GM19324 (cell line): ENCODE measurements at regions not wholly inside any gene's neighbourhood (a gene's known extent, or its start where the extent isn't known, plus 50 kb on each side); places are given as distances from the start of the nearest gene placed in this dataset.

ENCODE experiments used
- ATAC-seq: cut with Tn5 transposase; IDR thresholded peaks from one replicate; pipeline ENCODE4 v1.9.1; 2021; ENCODE audit warnings: mild to moderate bottlenecking, moderate library complexity; ENCODE audit not compliant: unreplicated experiment, low FRiP score

GRCh38 chr13:34035676-34036325 is 217.9 kb downstream of the RFC3 start:
- ATAC-seq, result no peak

- no peak for ATAC-seq
Measured at GRCh38 chr13:34037636-34038540, 219.9 kb downstream of the RFC3 start.

GRCh38 chr13:34038541-34039068 is 220.7 kb downstream of the RFC3 start:
- no peak for ATAC-seq

- ATAC-seq, result no peak
Measured at GRCh38 chr13:34039678-34040077, 221.7 kb downstream of the RFC3 start.

GRCh38 chr13:34040863-34041262 is 222.9 kb downstream of the RFC3 start:
- ATAC-seq, result no peak

- ATAC-seq, result no peak
Measured at GRCh38 chr13:34044041-34044440, 226.1 kb downstream of the RFC3 start.

GRCh38 chr13:34044660-34045080 is 226.7 kb downstream of the RFC3 start:
- no peak for ATAC-seq

- ATAC-seq, result no peak
Measured at GRCh38 chr13:34046457-34046856, 228.5 kb downstream of the RFC3 start.

- no peak for ATAC-seq
Measured at GRCh38 chr13:34048652-34049051, 230.7 kb downstream of the RFC3 start.

GRCh38 chr13:34056733-34057258 is 238.8 kb downstream of the RFC3 start:
- no peak for ATAC-seq

- no peak for ATAC-seq
Measured at GRCh38 chr13:34064456-34065205, 246.7 kb downstream of the RFC3 start.

- ATAC-seq, result no peak
Measured at GRCh38 chr13:34065928-34066327, 248.0 kb downstream of the RFC3 start.

- no peak for ATAC-seq
Measured at GRCh38 chr13:34066344-34066743, 248.4 kb downstream of the RFC3 start.

GRCh38 chr13:34070006-34070405 is 252.1 kb downstream of the RFC3 start:
- no peak for ATAC-seq

- ATAC-seq, result no peak
Measured at GRCh38 chr13:34070544-34071303, 252.8 kb downstream of the RFC3 start.

- no peak for ATAC-seq
Measured at GRCh38 chr13:34076319-34076718, 258.4 kb downstream of the RFC3 start.

- ATAC-seq, result no peak
Measured at GRCh38 chr13:34076943-34077703, 259.2 kb downstream of the RFC3 start.

GRCh38 chr13:34078334-34078999 is 260.5 kb downstream of the RFC3 start:
- ATAC-seq, result no peak

- ATAC-seq, result no peak
Measured at GRCh38 chr13:34085204-34085603, 267.3 kb downstream of the RFC3 start.
